OCI-LY3 (cell line): ENCODE measurements at regions not wholly inside any gene's neighbourhood (a gene's known extent, or its start where the extent isn't known, plus 50 kb on each side); places are given as distances from the start of the nearest gene placed in this dataset.

Experiments
- H2AFZ ChIP-seq: fragments of 200-600, 300-600 bp; shearing (Covaris generic); 2 replicates; pipeline ENCODE4 v1.6.0; 2014; ENCODE audit warnings: antibody characterized with exemption, low read depth, low read length
- H3K27ac ChIP-seq: fragments of 200-600, 300-600 bp; sonication (generic); 2 replicates; pipeline ENCODE4 v1.5.1; 2014; ENCODE audit warnings: mild to moderate bottlenecking, low read length, moderate library complexity, mixed read lengths
- H3K27me3 ChIP-seq: fragments of 200-600, 300-600 bp; sonication (generic); 2 replicates; pipeline ENCODE4 v1.6.1; 2014; ENCODE audit warnings: low read depth, low read length, mixed read lengths
- H3K36me3 ChIP-seq: fragments of 200-600, 300-600 bp; sonication (generic); replicated peaks from 2 replicates; pipeline ENCODE3; 2014; ENCODE audit warnings: low read depth, low read length, mixed read lengths
- H3K4me1 ChIP-seq: fragments of 300-600, 200-600 bp; sonication (generic); 2 replicates; pipeline ENCODE4 v1.6.1; 2014; ENCODE audit warnings: low read length, mixed read lengths
- H3K4me2 ChIP-seq: fragments of 200-600, 300-600 bp; sonication (generic); 2 replicates; pipeline ENCODE4 v1.6.1; 2014; ENCODE audit warnings: low read length, mixed read lengths
- H3K4me3 ChIP-seq: fragments of 300-600, 200-600 bp; sonication (generic); 2 replicates; pipeline ENCODE4 v1.5.1; 2014; ENCODE audit warnings: antibody characterized with exemption, mild to moderate bottlenecking, low read length, moderate library complexity
- H3K79me2 ChIP-seq: fragments of 300-600, 200-600 bp; shearing (Covaris generic); 2 replicates; pipeline ENCODE4 v1.6.1; 2014; ENCODE audit warnings: mild to moderate bottlenecking, low read length, mixed read lengths
- H3K9ac ChIP-seq: fragments of 300-600, 200-600 bp; shearing (Covaris generic); 2 replicates; pipeline ENCODE4 v1.6.0; 2014; ENCODE audit warnings: mild to moderate bottlenecking, low read length, moderate library complexity
- H3K9me3 ChIP-seq: fragments of 200-600, 300-600 bp; shearing (Covaris generic); 2 replicates; pipeline ENCODE4 v1.6.1; 2014; ENCODE audit warnings: low read length, mixed read lengths; ENCODE audit not compliant: insufficient read depth
- H4K20me1 ChIP-seq: fragments of 200-600, 300-600 bp; sonication (generic); 2 replicates; pipeline ENCODE4 v1.6.1; 2016; ENCODE audit warnings: low read length, mixed read lengths; ENCODE audit not compliant: insufficient read depth
- CTCF ChIP-seq: fragments of 200-600, 300-600 bp; sonication (generic); IDR thresholded peaks from 2 replicates; pipeline ENCODE4 v1.5.1; 2014; ENCODE audit warnings: antibody characterized with exemption, low read length, low read depth
- EZH2phosphoT487 ChIP-seq: fragments of 200-600 bp; shearing (Covaris generic); IDR thresholded peaks from 2 replicates; pipeline ENCODE4 v1.6.1; 2018; ENCODE audit warnings: antibody characterized with exemption, mixed run types, low read depth

- no peak overlapping the region for H3K4me3 ChIP-seq
- no peaks in the 10 kb centered on the region for H3K9me3 ChIP-seq
- TF ChIP-seq EZH2phosphoT487 (no peak), CTCF (no peak)
- H3K27ac ChIP-seq = no peak overlapping the region
- H4K20me1 ChIP-seq = no peaks in the 10 kb centered on the region
- no peaks in the 10 kb centered on the region for H3K36me3 ChIP-seq
- H3K4me1 ChIP-seq = peaks cover 41% of the 10 kb centered on the region
- H3K79me2 ChIP-seq = no peaks in the 10 kb centered on the region
- H3K9ac ChIP-seq = no peak overlapping the region
- no peaks in the 10 kb centered on the region for H3K27me3 ChIP-seq
- no peak overlapping the region for H3K4me2 ChIP-seq
- no peak overlapping the region for H2AFZ ChIP-seq
Observed at GRCh38 chr13:31962731-31963370, 68.7 kb upstream of the FRY start.

GRCh38 chr13:31963631-31964030, 67.9 kb upstream of the FRY start:
- Histone ChIP-seq H3K4me1 (peaks cover 48% of the 10 kb centered on the region), H3K36me3 (no peaks in the 10 kb centered on the region), H3K4me2 (no peak overlapping the region), H2AFZ (no peak overlapping the region), H4K20me1 (no peaks in the 10 kb centered on the region), H3K79me2 (no peaks in the 10 kb centered on the region), H3K9me3 (no peaks in the 10 kb centered on the region), H3K27me3 (no peaks in the 10 kb centered on the region), H3K4me3 (no peak overlapping the region), H3K27ac (no peak overlapping the region), H3K9ac (no peak overlapping the region)
- TF ChIP-seq EZH2phosphoT487 (no peak), CTCF (no peak)

- Histone ChIP-seq H4K20me1 (no peaks in the 10 kb centered on the region), H3K9ac (no peak overlapping the region), H3K36me3 (no peaks in the 10 kb centered on the region), H3K9me3 (no peaks in the 10 kb centered on the region), H3K27me3 (no peaks in the 10 kb centered on the region), H2AFZ (no peak overlapping the region), H3K4me3 (no peak overlapping the region), H3K27ac (no peak overlapping the region), H3K4me2 (no peak overlapping the region), H3K4me1 (peaks cover 52% of the 10 kb centered on the region), H3K79me2 (no peaks in the 10 kb centered on the region)
- TF ChIP-seq EZH2phosphoT487 = no peak
- no peak for TF ChIP-seq CTCF
Observed at GRCh38 chr13:31964168-31964567, 67.4 kb upstream of the FRY start.

GRCh38 chr13:31965361-31966066, 66.1 kb upstream of the FRY start:
- Histone ChIP-seq H2AFZ (peak overlapping the region; percentile 66; the same call in 1 of the 2 replicates), H3K79me2 (no peaks in the 10 kb centered on the region), H3K4me1 (peaks cover 52% of the 10 kb centered on the region), H3K27me3 (no peaks in the 10 kb centered on the region), H3K9ac (peak overlapping the region; percentile 48; the same call in 1 of the 2 replicates), H3K4me3 (peak overlapping the region; percentile 45), H3K4me2 (peak overlapping the region; percentile 79), H3K9me3 (no peaks in the 10 kb centered on the region), H3K36me3 (no peaks in the 10 kb centered on the region), H4K20me1 (no peaks in the 10 kb centered on the region), H3K27ac (peak overlapping the region; percentile 86)
- TF ChIP-seq EZH2phosphoT487 (no peak), CTCF (no peak)
